Cardiac fibroblast (primary cell): ENCODE measurements at regions not wholly inside any gene's neighbourhood (a gene's known extent, or its start where the extent isn't known, plus 50 kb on each side); places are given as distances from the start of the nearest gene placed in this dataset.

Source experiments
- DNase-seq, 2 donors: peaks; one replicate each; pipeline versions ENCODE4 v3.0.0 to v3.0.0-alpha.2; 2010; ENCODE audit warnings: low read depth in 2 of 2
- H3K4me3 ChIP-seq, 2 donors: replicated peaks in 1 of 2; 1 replicate in 1 of 2; 2 replicates in 1 of 2; pipeline ENCODE4 v1.5.1; 2011; ENCODE audit warnings: low read depth in 2 of 2, low read length in 2 of 2, mild to moderate bottlenecking in 2 of 2, moderate library complexity in 1 of 2
- TF ChIP-seq, protein P1 (sequence below): IDR thresholded peaks from one replicate; pipeline ENCODE4 v1.5.1; 2011; ENCODE audit warnings: low read depth, mild to moderate bottlenecking, low read length, inconsistent platforms

GRCh38 chr5:28927559-28928326, 1889.4 kb upstream of the CDH9 start:
- DNase-seq: no peak
- TF ChIP-seq, protein P1, sequence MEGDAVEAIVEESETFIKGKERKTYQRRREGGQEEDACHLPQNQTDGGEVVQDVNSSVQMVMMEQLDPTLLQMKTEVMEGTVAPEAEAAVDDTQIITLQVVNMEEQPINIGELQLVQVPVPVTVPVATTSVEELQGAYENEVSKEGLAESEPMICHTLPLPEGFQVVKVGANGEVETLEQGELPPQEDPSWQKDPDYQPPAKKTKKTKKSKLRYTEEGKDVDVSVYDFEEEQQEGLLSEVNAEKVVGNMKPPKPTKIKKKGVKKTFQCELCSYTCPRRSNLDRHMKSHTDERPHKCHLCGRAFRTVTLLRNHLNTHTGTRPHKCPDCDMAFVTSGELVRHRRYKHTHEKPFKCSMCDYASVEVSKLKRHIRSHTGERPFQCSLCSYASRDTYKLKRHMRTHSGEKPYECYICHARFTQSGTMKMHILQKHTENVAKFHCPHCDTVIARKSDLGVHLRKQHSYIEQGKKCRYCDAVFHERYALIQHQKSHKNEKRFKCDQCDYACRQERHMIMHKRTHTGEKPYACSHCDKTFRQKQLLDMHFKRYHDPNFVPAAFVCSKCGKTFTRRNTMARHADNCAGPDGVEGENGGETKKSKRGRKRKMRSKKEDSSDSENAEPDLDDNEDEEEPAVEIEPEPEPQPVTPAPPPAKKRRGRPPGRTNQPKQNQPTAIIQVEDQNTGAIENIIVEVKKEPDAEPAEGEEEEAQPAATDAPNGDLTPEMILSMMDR: no peak
- no peak overlapping the region for H3K4me3 ChIP-seq

- H3K4me3 ChIP-seq: no peak overlapping the region
- no peak for DNase-seq
- TF ChIP-seq, protein P1: no peak
Measured at GRCh38 chr5:28926422-28926821, 1888.0 kb upstream of the CDH9 start.

- no peak overlapping the region for H3K4me3 ChIP-seq
- TF ChIP-seq, protein P1: no peak
- no peak for DNase-seq
Measured at GRCh38 chr5:28917631-28918030, 1879.2 kb upstream of the CDH9 start.

DNA sequence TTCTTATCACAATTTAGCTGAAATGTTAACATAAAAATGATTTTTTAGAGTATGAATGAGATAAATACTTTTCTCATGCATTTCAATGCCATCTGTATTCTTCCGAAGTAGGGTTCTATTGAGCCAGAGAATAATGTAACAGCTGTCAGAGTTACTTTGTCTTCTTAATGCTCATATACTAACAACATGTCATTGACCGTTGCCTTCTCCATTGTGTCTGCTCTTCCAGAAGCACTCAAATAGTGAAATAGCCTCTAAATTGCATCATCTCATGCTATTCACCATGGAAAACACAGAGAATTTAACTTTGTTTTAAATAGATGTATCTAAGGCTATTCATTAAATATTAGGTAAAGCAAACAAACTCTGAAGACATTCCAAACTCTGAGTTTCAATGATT, 1875.9 kb upstream of the CDH9 start:
- no peak for DNase-seq
- no peak overlapping the region for H3K4me3 ChIP-seq
- TF ChIP-seq, protein P1: no peak

DNA sequence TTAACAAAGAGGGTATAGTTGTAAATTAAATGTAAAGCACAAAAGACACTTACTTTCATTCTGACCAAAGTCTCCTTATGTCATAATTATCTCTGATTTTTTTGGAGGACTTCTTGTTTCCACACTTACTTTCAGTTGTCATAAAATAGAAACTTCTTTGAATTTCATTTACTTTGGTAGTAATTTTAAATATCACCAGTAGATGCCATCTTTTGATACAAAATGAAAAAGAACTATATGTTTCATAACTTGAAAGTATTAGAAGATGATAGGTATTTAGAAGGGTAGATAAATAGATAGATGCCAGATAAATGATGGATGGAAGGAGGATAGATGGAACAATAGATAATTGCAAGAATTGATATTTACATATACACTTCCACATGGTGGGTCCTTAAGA, 1865.3 kb upstream of the CDH9 start:
- no peak overlapping the region for H3K4me3 ChIP-seq
- DNase-seq: no peak
- TF ChIP-seq, protein P1: no peak

DNA sequence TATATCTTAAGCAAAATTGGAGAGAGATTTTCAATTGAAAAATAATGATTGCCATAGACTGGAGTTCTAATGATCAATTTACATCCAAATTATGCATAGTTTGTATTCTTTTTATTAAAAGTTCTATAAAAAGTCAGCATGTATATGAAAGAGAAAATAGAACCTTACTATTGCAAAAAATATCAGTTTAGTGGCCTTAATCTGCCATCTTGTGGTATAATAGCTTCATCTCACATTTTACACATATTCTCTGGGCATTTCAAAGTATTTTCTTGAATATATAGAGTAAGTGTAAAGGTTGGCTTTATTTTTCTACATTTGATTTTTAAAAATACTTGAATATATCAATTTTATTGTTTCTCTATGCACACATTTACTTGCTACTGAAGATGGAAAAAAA, 1858.6 kb upstream of the CDH9 start:
- DNase-seq: peak in 1 of 2 donors; percentile 1
- TF ChIP-seq, protein P1: no peak
- no peak overlapping the region for H3K4me3 ChIP-seq

- DNase-seq: no peak
- TF ChIP-seq, protein P1: no peak
- H3K4me3 ChIP-seq: no peak overlapping the region
Measured at GRCh38 chr5:28880936-28881335, 1842.5 kb upstream of the CDH9 start.
